ENCODE measurements at regions not wholly inside any gene's neighbourhood (a gene's known extent, or its start where the extent isn't known, plus 50 kb on each side); places are given as distances from the start of the nearest gene placed in this dataset.
"Not testable (repeated sequence)": the region's sequence is repeated elsewhere in the genome, so short reads cannot be mapped to it uniquely, and the experiment has no call there.

GRCh38 chr14:85074955-85075354 is 455.0 kb upstream of the FLRT2 start:
- TF ChIP-seq, protein P1, sequence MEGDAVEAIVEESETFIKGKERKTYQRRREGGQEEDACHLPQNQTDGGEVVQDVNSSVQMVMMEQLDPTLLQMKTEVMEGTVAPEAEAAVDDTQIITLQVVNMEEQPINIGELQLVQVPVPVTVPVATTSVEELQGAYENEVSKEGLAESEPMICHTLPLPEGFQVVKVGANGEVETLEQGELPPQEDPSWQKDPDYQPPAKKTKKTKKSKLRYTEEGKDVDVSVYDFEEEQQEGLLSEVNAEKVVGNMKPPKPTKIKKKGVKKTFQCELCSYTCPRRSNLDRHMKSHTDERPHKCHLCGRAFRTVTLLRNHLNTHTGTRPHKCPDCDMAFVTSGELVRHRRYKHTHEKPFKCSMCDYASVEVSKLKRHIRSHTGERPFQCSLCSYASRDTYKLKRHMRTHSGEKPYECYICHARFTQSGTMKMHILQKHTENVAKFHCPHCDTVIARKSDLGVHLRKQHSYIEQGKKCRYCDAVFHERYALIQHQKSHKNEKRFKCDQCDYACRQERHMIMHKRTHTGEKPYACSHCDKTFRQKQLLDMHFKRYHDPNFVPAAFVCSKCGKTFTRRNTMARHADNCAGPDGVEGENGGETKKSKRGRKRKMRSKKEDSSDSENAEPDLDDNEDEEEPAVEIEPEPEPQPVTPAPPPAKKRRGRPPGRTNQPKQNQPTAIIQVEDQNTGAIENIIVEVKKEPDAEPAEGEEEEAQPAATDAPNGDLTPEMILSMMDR (conservative IDR thresholded peaks at IDR 0.05): no peak
- H3K27me3 Mint-ChIP-seq (ENCODE audit: low read depth): no peaks in the 10 kb centered on the region
- no peaks in the 10 kb centered on the region for H3K9me3 Mint-ChIP-seq
- no peaks in the 10 kb centered on the region for H3K4me1 Mint-ChIP-seq
- no peak for DNase-seq (ENCODE audit: low read depth, low spot score)
- H3K36me3 Mint-ChIP-seq (ENCODE audit: low read depth): no peaks in the 10 kb centered on the region
- H3K27ac Mint-ChIP-seq (ENCODE audit: unreplicated experiment): no peak overlapping the region
- no peak overlapping the region for H3K4me3 Mint-ChIP-seq

GRCh38 chr14:85075694-85076476 is 454.1 kb upstream of the FLRT2 start:
- Mint-ChIP-seq H3K27me3 (ENCODE audit: low read depth) (no peaks in the 10 kb centered on the region), H3K4me3 (no peak overlapping the region), H3K27ac (ENCODE audit: unreplicated experiment) (no peak overlapping the region), H3K36me3 (ENCODE audit: low read depth) (no peaks in the 10 kb centered on the region), H3K9me3 (no peaks in the 10 kb centered on the region), H3K4me1 (no peaks in the 10 kb centered on the region)
- no peak for DNase-seq (ENCODE audit: low read depth, low spot score)
- TF ChIP-seq, protein P1 (conservative IDR thresholded peaks at IDR 0.05): no peak

DNA sequence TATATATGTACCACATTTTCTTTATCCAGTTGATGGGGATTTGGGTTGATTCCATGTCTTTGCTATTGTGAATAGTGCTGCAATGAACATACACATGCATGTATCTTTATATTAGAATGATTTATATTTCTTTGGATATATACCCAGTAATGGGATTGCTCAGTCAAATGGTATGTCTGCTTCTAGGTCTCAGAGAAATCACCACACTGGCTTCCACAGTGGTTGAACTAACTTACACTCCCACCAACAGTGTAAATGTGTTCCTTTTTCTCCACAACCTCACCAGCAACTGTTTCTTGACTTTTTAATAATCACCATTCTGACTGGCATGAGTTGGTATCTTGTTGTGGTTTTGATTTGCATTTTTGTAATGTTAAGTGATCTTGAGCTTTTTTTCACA is 452.2 kb upstream of the FLRT2 start:
- not testable (repeated sequence) for H3K4me1 Mint-ChIP-seq; DNase-seq (ENCODE audit: low read depth, low spot score); H3K27ac Mint-ChIP-seq (ENCODE audit: unreplicated experiment); H3K9me3 Mint-ChIP-seq; H3K27me3 Mint-ChIP-seq (ENCODE audit: low read depth); H3K4me3 Mint-ChIP-seq; H3K36me3 Mint-ChIP-seq (ENCODE audit: low read depth)

DNA sequence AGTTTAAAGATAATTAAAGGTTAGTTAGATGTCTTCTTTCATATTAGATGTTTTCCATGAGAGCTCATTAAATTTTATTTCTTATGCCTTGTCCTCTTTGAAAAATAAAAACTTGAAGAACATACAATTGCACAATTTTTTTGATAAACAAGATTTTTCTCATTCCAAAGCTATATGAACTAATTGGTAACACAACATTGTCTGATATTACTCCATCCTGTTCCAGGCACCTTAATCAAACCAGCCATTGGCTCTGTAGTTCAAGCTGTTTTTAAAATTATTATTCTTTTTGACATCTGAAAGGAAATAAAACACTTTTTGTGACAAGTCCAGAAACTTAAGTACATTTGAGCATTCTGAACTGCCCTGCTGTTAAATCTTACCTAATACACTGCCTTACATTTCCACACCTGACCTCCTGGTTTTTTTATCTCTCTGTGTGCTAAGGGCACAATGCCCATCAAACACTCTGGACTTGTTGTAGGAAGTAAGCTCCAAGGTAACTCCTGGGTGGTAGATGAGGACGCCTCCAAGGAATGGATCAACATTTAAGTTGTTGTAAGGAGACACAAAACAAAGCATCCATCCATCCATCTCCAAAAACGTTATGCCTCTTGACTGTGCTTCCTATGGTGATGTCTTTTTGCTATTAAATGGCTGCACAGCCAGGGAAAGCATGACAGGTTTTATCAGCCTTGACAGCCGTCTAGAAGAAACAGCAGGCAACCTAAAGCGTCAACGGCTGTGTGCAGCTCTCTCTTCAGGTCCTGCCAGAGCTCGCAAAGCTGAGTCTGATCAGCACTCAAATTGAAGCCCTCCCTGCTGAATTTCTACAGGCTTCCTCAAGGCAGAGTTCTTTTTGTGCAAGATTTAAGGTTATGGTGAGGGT is 449.9 kb upstream of the FLRT2 start:
- H3K4me3 Mint-ChIP-seq: no peak overlapping the region
- no peaks in the 10 kb centered on the region for H3K9me3 Mint-ChIP-seq
- H3K27ac Mint-ChIP-seq (ENCODE audit: unreplicated experiment): no peak overlapping the region
- TF ChIP-seq, protein P1 (conservative IDR thresholded peaks at IDR 0.05): no peak
- no peaks in the 10 kb centered on the region for H3K27me3 Mint-ChIP-seq (ENCODE audit: low read depth)
- DNase-seq (ENCODE audit: low read depth, low spot score): no peak
- no peaks in the 10 kb centered on the region for H3K36me3 Mint-ChIP-seq (ENCODE audit: low read depth)
- no peaks in the 10 kb centered on the region for H3K4me1 Mint-ChIP-seq

DNA sequence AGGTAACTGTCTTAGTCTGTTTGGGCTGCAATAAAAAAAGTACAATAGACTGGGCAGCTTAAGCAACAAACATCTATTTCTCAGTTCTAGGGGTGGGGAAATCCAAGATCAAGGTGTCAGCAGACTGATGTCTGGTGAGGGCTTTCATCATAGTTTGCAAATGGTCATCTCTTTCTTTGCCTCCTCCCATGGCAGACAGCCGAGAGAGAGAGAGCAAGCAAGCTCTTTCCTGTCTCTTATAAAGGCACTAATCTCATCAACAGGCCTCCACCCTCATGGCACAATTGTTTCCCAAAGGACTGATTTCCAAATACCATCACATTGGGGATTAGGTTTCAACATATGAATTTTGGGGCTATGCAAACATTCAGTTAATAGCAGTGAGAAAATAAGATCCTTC is 445.6 kb upstream of the FLRT2 start:
- Mint-ChIP-seq H3K4me3 (no peak overlapping the region), H3K36me3 (ENCODE audit: low read depth) (no peaks in the 10 kb centered on the region), H3K27ac (ENCODE audit: unreplicated experiment) (no peak overlapping the region), H3K4me1 (no peaks in the 10 kb centered on the region), H3K27me3 (ENCODE audit: low read depth) (no peaks in the 10 kb centered on the region), H3K9me3 (no peaks in the 10 kb centered on the region)
- TF ChIP-seq, protein P1 (conservative IDR thresholded peaks at IDR 0.05): no peak
- DNase-seq (ENCODE audit: low read depth, low spot score): no peak

DNA sequence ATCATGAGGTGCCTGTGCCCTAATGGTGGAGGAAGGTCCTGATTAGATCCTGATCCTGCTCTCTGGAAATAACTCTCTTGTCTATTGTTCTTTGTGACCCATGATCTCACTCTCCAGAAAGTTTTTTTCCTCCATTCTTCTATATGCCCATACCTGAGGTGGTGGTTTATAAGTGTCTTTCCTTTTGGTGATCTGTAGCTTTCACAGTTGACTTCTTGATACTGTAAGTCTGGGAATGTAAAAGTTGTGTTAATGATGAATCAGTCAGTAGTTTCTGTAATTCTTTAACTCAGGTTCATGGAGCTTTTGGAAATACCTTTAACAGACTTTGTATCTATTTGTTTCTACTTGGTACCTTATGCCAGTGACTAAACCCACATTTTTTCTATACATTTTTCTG is 444.0 kb upstream of the FLRT2 start:
- Mint-ChIP-seq H3K27ac (ENCODE audit: unreplicated experiment) (no peak overlapping the region), H3K9me3 (no peaks in the 10 kb centered on the region), H3K36me3 (ENCODE audit: low read depth) (no peaks in the 10 kb centered on the region), H3K4me1 (no peaks in the 10 kb centered on the region), H3K27me3 (ENCODE audit: low read depth) (no peaks in the 10 kb centered on the region), H3K4me3 (no peak overlapping the region)
- TF ChIP-seq, protein P1 (conservative IDR thresholded peaks at IDR 0.05): no peak
- no peak for DNase-seq (ENCODE audit: low read depth, low spot score)
